IMR-90 (cell line): ENCODE measurements at regions not wholly inside any gene's neighbourhood (a gene's known extent, or its start where the extent isn't known, plus 50 kb on each side); places are given as distances from the start of the nearest gene placed in this dataset.

Source experiments
- ATAC-seq: fragments of 200-7000 bp; cut with Tn5 transposase; 2 replicates; pipeline ENCODE4 v1.9.1; 2020; ENCODE audit warnings: low read depth, mild to moderate bottlenecking, moderate library complexity
- BruUV-seq: library from RNA; stranded (reverse); fragments of 400-500 nt; replicated peaks from 2 replicates; lab custom pipeline; 2021; lab: Mats Ljungman, UMichigan
- CTCF ChIA-PET: fragments of 300-600 bp; formaldehyde crosslinking; extraction: SDS; loops from one replicate; lab custom pipeline; 2021; ENCODE audit warnings: antibody characterized with exemption; lab: Yijun Ruan, JAX
- POLR2A ChIA-PET: fragments of 300-600 bp; sonication (Branson Sonifier 250); formaldehyde crosslinking; loops from one replicate; lab custom pipeline; 2022; ENCODE audit warnings: antibody characterized with exemption; ENCODE audit not compliant: unreplicated experiment; lab: Charles Lee
- DNase-seq: peaks from one replicate; pipeline ENCODE4 v3.0.0; 2013
- H2AFZ ChIP-seq: replicated peaks from 2 replicates; pipeline ENCODE3; 2013; ENCODE audit warnings: low read length, mild to moderate bottlenecking; ENCODE audit not compliant: poor library complexity
- H2AK5ac ChIP-seq: 2 replicates; pipeline ENCODE4 v1.6.1; 2013; ENCODE audit warnings: low read depth, low read length, inconsistent platforms
- H2AK9ac ChIP-seq: replicated peaks from 2 replicates; pipeline ENCODE3; 2013; ENCODE audit warnings: mild to moderate bottlenecking, low read depth, low read length, moderate library complexity; ENCODE audit not compliant: poor library complexity
- H2BK120ac ChIP-seq: 2 replicates; pipeline ENCODE4 v1.6.1; 2013; ENCODE audit warnings: low read depth, low read length, inconsistent platforms
- H2BK15ac ChIP-seq: 3 replicates; pipeline ENCODE4 v1.6.1; 2013; ENCODE audit warnings: low read depth, low read length, inconsistent platforms
- H2BK20ac ChIP-seq: 2 replicates; pipeline ENCODE4 v1.6.1; 2013; ENCODE audit warnings: low read depth, mild to moderate bottlenecking, inconsistent platforms, low read length, moderate library complexity
- H2BK5ac ChIP-seq: 2 replicates; pipeline ENCODE4 v1.6.1; 2013; ENCODE audit warnings: mild to moderate bottlenecking, low read depth, low read length, inconsistent platforms; ENCODE audit not compliant: poor library complexity, severe bottlenecking
- H3K14ac ChIP-seq: replicated peaks from 2 replicates; pipeline ENCODE4 v1.6.1; 2013; ENCODE audit warnings: low read depth, low read length, inconsistent platforms
- H3K18ac ChIP-seq: 2 replicates; pipeline ENCODE4 v1.6.1; 2013; ENCODE audit warnings: low read depth, low read length, control low read depth
- H3K23ac ChIP-seq: 2 replicates; pipeline ENCODE4 v1.6.1; 2013; ENCODE audit warnings: low read depth, low read length, inconsistent platforms
- H3K27ac ChIP-seq: 2 replicates; pipeline ENCODE4 v1.5.1; 2013; ENCODE audit warnings: mild to moderate bottlenecking, control low read depth, low read length; ENCODE audit not compliant: insufficient read depth
- H3K27me3 ChIP-seq: 2 replicates; pipeline ENCODE4 v1.6.1; 2013; ENCODE audit warnings: low read length; ENCODE audit not compliant: control insufficient read depth, insufficient read depth
- H3K36me3 ChIP-seq: 2 replicates; pipeline ENCODE4 v1.6.1; 2013; ENCODE audit warnings: low read length, mixed read lengths; ENCODE audit not compliant: control insufficient read depth, insufficient read depth
- H3K4ac ChIP-seq: 2 replicates; pipeline ENCODE4 v1.6.1; 2013; ENCODE audit warnings: low read depth, low read length, inconsistent platforms
- H3K4me1 ChIP-seq: 2 replicates; pipeline ENCODE4 v1.6.1; 2013; ENCODE audit warnings: low read length, mixed read lengths; ENCODE audit not compliant: control insufficient read depth, insufficient read depth
- H3K4me2 ChIP-seq: 2 replicates; pipeline ENCODE4 v1.6.1; 2013; ENCODE audit warnings: low read depth, mild to moderate bottlenecking, control low read depth, low read length, moderate library complexity
- H3K4me3 ChIP-seq: 2 replicates; pipeline ENCODE4 v1.5.1; 2013; ENCODE audit warnings: low read depth, mild to moderate bottlenecking, control low read depth, low read length, moderate library complexity; ENCODE audit not compliant: insufficient read depth
- H3K56ac ChIP-seq: 2 replicates; pipeline ENCODE4 v1.6.1; 2013; ENCODE audit warnings: low read length, inconsistent platforms; ENCODE audit not compliant: insufficient read depth; ENCODE audit errors: extremely low read depth
- H3K79me1 ChIP-seq, 2 experiments: 2 replicates each; pipeline ENCODE4 v1.6.1; 2013; ENCODE audit warnings: low read length in 2 of 2, inconsistent platforms in 1 of 2, low read depth in 1 of 2
- H3K9ac ChIP-seq: 2 replicates; pipeline ENCODE4 v1.6.1; 2013; ENCODE audit warnings: low read depth, low read length, control low read depth
- H3K9me1 ChIP-seq: 2 replicates; pipeline ENCODE4 v1.6.1; 2013; ENCODE audit warnings: low read length, inconsistent platforms; ENCODE audit not compliant: insufficient read depth
- H3K9me3 ChIP-seq: 2 replicates; pipeline ENCODE4 v1.6.1; 2013; ENCODE audit warnings: low read length; ENCODE audit not compliant: control insufficient read depth, insufficient read depth
- H4K20me1 ChIP-seq: 2 replicates; pipeline ENCODE4 v1.6.1; 2013; ENCODE audit warnings: low read length, inconsistent platforms; ENCODE audit not compliant: insufficient read depth
- H4K5ac ChIP-seq: 2 replicates; pipeline ENCODE4 v1.6.1; 2013; ENCODE audit warnings: mild to moderate bottlenecking, low read depth, low read length, control low read depth
- H4K8ac ChIP-seq, 2 experiments: 2 replicates each; pipeline ENCODE4 v1.6.1; 2013; ENCODE audit warnings: low read depth in 2 of 2, low read length in 2 of 2, control low read depth in 1 of 2, inconsistent platforms in 1 of 2
- H4K91ac ChIP-seq: 2 replicates; pipeline ENCODE4 v1.6.1; 2013; ENCODE audit warnings: low read depth, low read length, inconsistent platforms; ENCODE audit not compliant: insufficient read depth
- CHD1 ChIP-seq: IDR thresholded peaks from 2 replicates; pipeline ENCODE4 v1.6.1; 2012; ENCODE audit warnings: low read depth, low read length, improper control_type of control experiment
- CTCF ChIP-seq: conservative IDR thresholded peaks from 2 replicates; pipeline ENCODE4 v1.5.1; 2012; ENCODE audit warnings: mild to moderate bottlenecking, low read depth, low read length, improper control_type of control experiment
- ELK1 ChIP-seq: fragments of 150-350 bp; IDR thresholded peaks from 2 replicates; pipeline ENCODE4 v1.6.1; 2016; ENCODE audit warnings: low read depth, mild to moderate bottlenecking, low read length, moderate library complexity, borderline replicate concordance
- FOS ChIP-seq: fragments of 150-350 bp; IDR thresholded peaks from 2 replicates; pipeline ENCODE4 v1.6.1; 2016; ENCODE audit warnings: low read depth, low read length
- MAFK ChIP-seq: IDR thresholded peaks from 2 replicates; pipeline ENCODE4 v1.6.1; 2012; ENCODE audit warnings: low read depth, low read length, improper control_type of control experiment
- MAZ ChIP-seq: IDR thresholded peaks from 2 replicates; pipeline ENCODE4 v1.6.1; 2012; ENCODE audit warnings: low read depth, mild to moderate bottlenecking, low read length, improper control_type of control experiment, moderate library complexity, borderline replicate concordance
- NFE2L2 ChIP-seq: fragments of 150-350 bp; IDR thresholded peaks from 2 replicates; pipeline ENCODE4 v1.6.1; 2016; ENCODE audit warnings: low read depth, mild to moderate bottlenecking, low read length
- POLR2A ChIP-seq: IDR thresholded peaks from 2 replicates; pipeline ENCODE4 v1.6.1; 2012; ENCODE audit warnings: mild to moderate bottlenecking, low read depth, low read length
- RAD21 ChIP-seq: IDR thresholded peaks from 2 replicates; pipeline ENCODE4 v1.6.1; 2012; ENCODE audit warnings: low read length, improper control_type of control experiment
- RCOR1 ChIP-seq: IDR thresholded peaks from 2 replicates; pipeline ENCODE4 v1.6.1; 2012; ENCODE audit warnings: mild to moderate bottlenecking, low read length, improper control_type of control experiment; ENCODE audit not compliant: insufficient replicate concordance
- RFX5 ChIP-seq: IDR thresholded peaks from 2 replicates; pipeline ENCODE4 v1.8.0; 2012; ENCODE audit warnings: low read depth, mild to moderate bottlenecking, low read length, moderate library complexity
- USF2 ChIP-seq: fragments of 150-350 bp; IDR thresholded peaks from 2 replicates; pipeline ENCODE4 v1.6.1; 2017; ENCODE audit warnings: mild to moderate bottlenecking, antibody characterized with exemption, low read length, low read depth
- WGBS, 2 experiments: methylation state at CpG; one replicate each; pipeline versions ENCODE4 v1.1.5 to v1.1.7; 2013; ENCODE audit warnings: missing lambda C conversion rate in 2 of 2; ENCODE audit not compliant: insufficient read length in 1 of 2; ENCODE audit errors: extremely low coverage in 2 of 2; 5-methylcytosine and 5-hydroxymethylcytosine counted together
- dilution Hi-C: fragments of 300-500 bp; cut with HindIII; formaldehyde crosslinking; loops from one replicate; pipeline ENCODE4 v1.14.3; 2018; ENCODE audit warnings: low sequenced_read_pairs; ENCODE audit not compliant: unreplicated experiment
- in situ Hi-C: fragments of 300-500 bp; cut with MboI; formaldehyde crosslinking; loops from 3 replicates; pipeline ENCODE4 v1.14.3; 2019; ENCODE audit warnings: low sequenced_read_pairs, inconsistent platforms, mixed read lengths
- intact Hi-C: fragments of 100-400 bp; cut with micrococcal nuclease; formaldehyde crosslinking; loops from 2 replicates; pipeline ENCODE4 v1.10.0; 2022

GRCh38 chr3:541062-541801 is 344.7 kb downstream of the CHL1 start:
- no peak overlapping the region for H2AK9ac ChIP-seq
- in situ Hi-C loops, result no loop called here
- no CpG with 5 or more reads among the region's 12 CpGs for WGBS, 2 experiments

More at GRCh38 chr3:541062-541801, 344.7 kb downstream of the CHL1 start:
- Histone ChIP-seq H3K4me3 (no peak overlapping the region), H4K91ac (no peak overlapping the region), H3K4ac (no peak overlapping the region), H3K9me3 (peaks cover 3% of the 10 kb centered on the region; the same call in 1 of the 2 replicates), H3K23ac (no peak overlapping the region), H3K14ac (no peak overlapping the region), H2AFZ (no peak overlapping the region), H3K4me1 (no peaks in the 10 kb centered on the region), H3K18ac (no peak overlapping the region), H4K20me1 (no peaks in the 10 kb centered on the region), H4K5ac (no peak overlapping the region), H4K8ac (no peak overlapping the region), H3K4me2 (no peak overlapping the region), H3K36me3 (no peaks in the 10 kb centered on the region), H3K79me1 (no peaks in the 10 kb centered on the region), H3K56ac (no peak overlapping the region), H3K27me3 (no peaks in the 10 kb centered on the region), H3K9ac (no peak overlapping the region), H2BK15ac (no peak overlapping the region), H2BK20ac (no peak overlapping the region), H2AK5ac (no peak overlapping the region), H3K9me1 (no peaks in the 10 kb centered on the region), H2BK120ac (no peak overlapping the region), H2BK5ac (no peak overlapping the region), H3K27ac (no peak overlapping the region)
- DNase-seq (no peak), ATAC-seq (no peak)
- CTCF ChIA-PET, result no interaction called here
- intact Hi-C loops (no loop called here), dilution Hi-C loops (no loop called here)
- no TSS peak for BruUV-seq
- TF ChIP-seq RFX5 (no peak), RCOR1 (no peak), RAD21 (no peak), USF2 (no peak), POLR2A (no peak), MAZ (no peak), CHD1 (no peak), ELK1 (no peak), NFE2L2 (no peak), FOS (no peak), CTCF (no peak), MAFK (no peak)
- POLR2A ChIA-PET, result no interaction called here
